ENCODE measurements at regions not wholly inside any gene's neighbourhood (a gene's known extent, or its start where the extent isn't known, plus 50 kb on each side); places are given as distances from the start of the nearest gene placed in this dataset.

- TF ChIP-seq JUND (IDR thresholded peaks at IDR 0.05) (no peak), REST (IDR thresholded peaks at IDR 0.05; ENCODE audit: low read depth) (no peak), RAD21 (IDR thresholded peaks at IDR 0.05; ENCODE audit: low read depth) (no peak)
- Histone ChIP-seq H3K79me2 (ENCODE audit: insufficient read depth, low read length) (no peaks in the 10 kb centered on the region), H3K9me2 (ENCODE audit: insufficient read depth) (no peaks in the 10 kb centered on the region), H3K4me2 (ENCODE audit: low read length) (no peak overlapping the region), H3K36me3 (ENCODE audit: control insufficient read depth in 1 of 2, insufficient read depth in 2 of 2, low read length in 2 of 2) (no peaks in the 10 kb centered on the region), H3K9me3 (ENCODE audit: control insufficient read depth in 1 of 2, insufficient read depth in 1 of 2, low read depth in 1 of 2, low read length in 2 of 2) (no peaks in the 10 kb centered on the region), H3K4me3 (replicated peaks in 1 of 2; ENCODE audit: low read depth in 1 of 2, low read length in 2 of 2) (no peak overlapping the region), H4K20me1 (ENCODE audit: insufficient read depth) (no peaks in the 10 kb centered on the region), H3K27me3 (ENCODE audit: insufficient read depth, low read length) (no peaks in the 10 kb centered on the region), H2AFZ (ENCODE audit: low read depth, low read length, poor library complexity, severe bottlenecking) (no peak overlapping the region), H3K9ac (ENCODE audit: low read length) (no peak overlapping the region), H3K4me1 (ENCODE audit: control insufficient read depth in 1 of 2, insufficient read depth in 2 of 2, low read length in 2 of 2) (peaks cover 0 to 20% of the 10 kb centered on the region in 2 experiments; a peak in 2 of 4 replicates), H3K27ac (ENCODE audit: low read depth, low read length) (no peak overlapping the region)
- ChIA-PET CTCF (no interaction called here), RAD21 (ENCODE audit: low non-redundant PET in 1 of 2, low total read pairs in 2 of 2, uncharacterized antibody in 2 of 2, unreplicated experiment in 2 of 2) (no interaction called here), POLR2A (no interaction called here)
- ATAC-seq: no peak
- intact Hi-C loops (cut with micrococcal nuclease): no loop called here
- DNase-seq (ENCODE audit: low read depth, low spot score): no peak
- BruUV-seq (replicated peaks): no TSS peak
Measured at GRCh38 chr2:111534910-111535352, 349.1 kb downstream of the ANAPC1 start.

- no TSS peak for BruUV-seq (replicated peaks)
- no peak overlapping the region for H2AFZ ChIP-seq (ENCODE audit: low read depth, low read length, poor library complexity, severe bottlenecking)
- H3K9ac ChIP-seq (ENCODE audit: low read length): no peak overlapping the region
- CTCF ChIA-PET: no interaction called here
- no peaks in the 10 kb centered on the region for H3K79me2 ChIP-seq (ENCODE audit: insufficient read depth, low read length)
- intact Hi-C loops (cut with micrococcal nuclease): no loop called here
- H3K4me3 ChIP-seq (replicated peaks in 1 of 2; ENCODE audit: low read depth in 1 of 2, low read length in 2 of 2): no peak overlapping the region
- POLR2A ChIA-PET: no interaction called here
- no peaks in the 10 kb centered on the region for H3K27me3 ChIP-seq (ENCODE audit: insufficient read depth, low read length)
- RAD21 ChIA-PET (ENCODE audit: low non-redundant PET in 1 of 2, low total read pairs in 2 of 2, uncharacterized antibody in 2 of 2, unreplicated experiment in 2 of 2): no interaction called here
- H3K4me2 ChIP-seq (ENCODE audit: low read length): no peak overlapping the region
- H3K4me1 ChIP-seq (ENCODE audit: control insufficient read depth in 1 of 2, insufficient read depth in 2 of 2, low read length in 2 of 2): peaks cover 0 to 20% of the 10 kb centered on the region in 2 experiments; a peak in 2 of 4 replicates
- H3K27ac ChIP-seq (ENCODE audit: low read depth, low read length): no peak overlapping the region
- no peaks in the 10 kb centered on the region for H3K9me3 ChIP-seq (ENCODE audit: control insufficient read depth in 1 of 2, insufficient read depth in 1 of 2, low read depth in 1 of 2, low read length in 2 of 2)
- no peaks in the 10 kb centered on the region for H3K36me3 ChIP-seq (ENCODE audit: control insufficient read depth in 1 of 2, insufficient read depth in 2 of 2, low read length in 2 of 2)
- DNase-seq (ENCODE audit: low read depth, low spot score): no peak
- no peaks in the 10 kb centered on the region for H3K9me2 ChIP-seq (ENCODE audit: insufficient read depth)
- no peaks in the 10 kb centered on the region for H4K20me1 ChIP-seq (ENCODE audit: insufficient read depth)
- TF ChIP-seq TCF7L2 (IDR thresholded peaks at IDR 0.05; ENCODE audit: borderline replicate concordance, extremely low read depth, insufficient read depth, insufficient read length) (no peak), ZFX (IDR thresholded peaks at IDR 0.05) (no peak), JUND (IDR thresholded peaks at IDR 0.05) (no peak), SRF (IDR thresholded peaks at IDR 0.05; ENCODE audit: low read depth) (no peak), SIN3A (IDR thresholded peaks at IDR 0.05; ENCODE audit: low read depth) (no peak), EZH2phosphoT487 (IDR thresholded peaks at IDR 0.05; ENCODE audit: borderline replicate concordance) (no peak), FOSL1 (IDR thresholded peaks at IDR 0.05; ENCODE audit: low read depth) (no peak), SP1 (IDR thresholded peaks at IDR 0.05; ENCODE audit: low read depth) (no peak), POLR2AphosphoS5 (IDR thresholded peaks at IDR 0.05; ENCODE audit: low read depth, low read length) (no peak), CBX3 (IDR thresholded peaks at IDR 0.05; ENCODE audit: low read depth) (no peak), EZH2 (IDR thresholded peaks at IDR 0.05) (no peak), POLR2A (IDR thresholded peaks at IDR 0.05; ENCODE audit: borderline replicate concordance, extremely low read depth, insufficient read depth, insufficient read length) (no peak), YY1 (IDR thresholded peaks at IDR 0.05; ENCODE audit: extremely low read depth, insufficient replicate concordance, low read depth, low read length) (no peak), ZNF274 (IDR thresholded peaks at IDR 0.05; ENCODE audit: low read depth, low read length) (no peak), CEBPB (IDR thresholded peaks at IDR 0.05; ENCODE audit: low read depth) (no peak), EGR1 (IDR thresholded peaks at IDR 0.05; ENCODE audit: low read depth) (no peak), RAD21 (IDR thresholded peaks at IDR 0.05; ENCODE audit: low read depth) (no peak), CTCF (IDR thresholded peaks at IDR 0.05 in 2 of 3, conservative IDR thresholded peaks at IDR 0.05 in 1 of 3; ENCODE audit: borderline replicate concordance in 1 of 3, insufficient read depth in 1 of 3, low read depth in 2 of 3, low read length in 2 of 3) (no peak)
- ATAC-seq: no peak
Measured at GRCh38 chr2:111535404-111535803, 348.6 kb downstream of the ANAPC1 start.

Measured in HCT116 (cell line).